ENCODE measurements at regions not wholly inside any gene's neighbourhood (a gene's known extent, or its start where the extent isn't known, plus 50 kb on each side); places are given as distances from the start of the nearest gene placed in this dataset.

DNA sequence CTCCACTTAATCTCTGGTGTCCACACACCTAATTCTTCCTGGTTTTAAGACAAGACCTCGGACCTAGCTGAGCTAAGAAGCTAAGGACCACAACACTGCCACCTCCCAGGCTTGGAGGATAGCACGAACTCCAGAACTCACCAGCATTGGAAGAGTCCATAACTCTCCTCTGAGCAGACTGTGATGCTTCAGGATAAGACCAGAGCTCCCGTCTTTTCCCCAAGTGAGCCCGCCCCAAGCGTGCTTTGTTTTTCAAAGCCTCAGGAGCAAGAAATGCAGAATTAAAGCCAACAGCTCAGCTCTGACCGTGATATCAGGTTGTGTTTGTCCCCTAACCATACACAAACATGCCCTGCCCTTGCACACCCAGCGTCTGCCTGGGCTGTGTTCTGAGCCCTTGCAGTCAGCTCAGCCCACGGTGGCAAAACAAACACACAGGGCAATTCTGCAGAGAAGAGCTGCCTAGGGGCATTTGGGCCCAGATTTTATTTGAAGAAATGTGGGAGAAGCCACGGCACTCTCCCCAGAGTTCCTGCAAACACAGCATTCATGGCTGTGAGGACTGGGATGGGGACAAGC, 145.4 kb downstream of the WDR11 start:
- no peaks in the 10 kb centered on the region for H3K9me3 ChIP-seq
- no peak overlapping the region for H3K4me3 ChIP-seq
- H3K27ac ChIP-seq: no peak overlapping the region
- FAIRE-seq (no peak), DNase-seq (no peak), ATAC-seq (no peak)
- H3K36me3 ChIP-seq: no peaks in the 10 kb centered on the region
- WGBS, 2 donors: 45 to 63% methylated on average over 9 of the region's 9 CpGs
- H3K27me3 ChIP-seq: no peaks in the 10 kb centered on the region
- H3K4me1 ChIP-seq: no peaks in the 10 kb centered on the region
- intact Hi-C loops (cut with DNase I): no loop called here
- TF ChIP-seq, protein P1, sequence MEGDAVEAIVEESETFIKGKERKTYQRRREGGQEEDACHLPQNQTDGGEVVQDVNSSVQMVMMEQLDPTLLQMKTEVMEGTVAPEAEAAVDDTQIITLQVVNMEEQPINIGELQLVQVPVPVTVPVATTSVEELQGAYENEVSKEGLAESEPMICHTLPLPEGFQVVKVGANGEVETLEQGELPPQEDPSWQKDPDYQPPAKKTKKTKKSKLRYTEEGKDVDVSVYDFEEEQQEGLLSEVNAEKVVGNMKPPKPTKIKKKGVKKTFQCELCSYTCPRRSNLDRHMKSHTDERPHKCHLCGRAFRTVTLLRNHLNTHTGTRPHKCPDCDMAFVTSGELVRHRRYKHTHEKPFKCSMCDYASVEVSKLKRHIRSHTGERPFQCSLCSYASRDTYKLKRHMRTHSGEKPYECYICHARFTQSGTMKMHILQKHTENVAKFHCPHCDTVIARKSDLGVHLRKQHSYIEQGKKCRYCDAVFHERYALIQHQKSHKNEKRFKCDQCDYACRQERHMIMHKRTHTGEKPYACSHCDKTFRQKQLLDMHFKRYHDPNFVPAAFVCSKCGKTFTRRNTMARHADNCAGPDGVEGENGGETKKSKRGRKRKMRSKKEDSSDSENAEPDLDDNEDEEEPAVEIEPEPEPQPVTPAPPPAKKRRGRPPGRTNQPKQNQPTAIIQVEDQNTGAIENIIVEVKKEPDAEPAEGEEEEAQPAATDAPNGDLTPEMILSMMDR (IDR thresholded peaks at IDR 0.05): no peak

DNA sequence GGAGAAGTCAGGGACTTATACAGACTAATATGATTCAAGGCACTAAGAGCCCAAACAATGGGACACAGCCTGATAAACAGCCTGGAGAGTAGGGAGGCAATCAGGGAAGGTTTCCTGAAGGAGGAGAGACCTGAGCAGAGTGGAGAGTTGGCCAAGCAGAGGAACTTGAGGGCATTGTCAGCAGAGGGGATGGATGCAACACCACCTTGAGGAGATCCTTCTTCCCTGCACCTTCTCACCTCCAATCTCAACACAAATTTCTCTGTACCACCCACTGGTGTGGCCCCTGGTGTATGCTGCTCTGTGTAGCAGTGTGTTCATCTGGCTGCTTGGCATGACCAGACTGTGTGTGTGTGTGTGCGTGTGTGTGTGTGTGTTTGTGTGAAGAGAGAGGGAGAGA, 146.2 kb downstream of the WDR11 start:
- ATAC-seq (no peak), DNase-seq (no peak), FAIRE-seq (no peak)
- Histone ChIP-seq H3K36me3 (no peaks in the 10 kb centered on the region), H3K27ac (no peak overlapping the region), H3K27me3 (no peaks in the 10 kb centered on the region), H3K9me3 (no peaks in the 10 kb centered on the region), H3K4me3 (no peak overlapping the region), H3K4me1 (no peaks in the 10 kb centered on the region)
- TF ChIP-seq, protein P1 (IDR thresholded peaks at IDR 0.05): no peak
- intact Hi-C loops (cut with DNase I): no loop called here
- WGBS, 2 donors: 26 to 33% methylated on average over 1 of the region's 1 CpG

DNA sequence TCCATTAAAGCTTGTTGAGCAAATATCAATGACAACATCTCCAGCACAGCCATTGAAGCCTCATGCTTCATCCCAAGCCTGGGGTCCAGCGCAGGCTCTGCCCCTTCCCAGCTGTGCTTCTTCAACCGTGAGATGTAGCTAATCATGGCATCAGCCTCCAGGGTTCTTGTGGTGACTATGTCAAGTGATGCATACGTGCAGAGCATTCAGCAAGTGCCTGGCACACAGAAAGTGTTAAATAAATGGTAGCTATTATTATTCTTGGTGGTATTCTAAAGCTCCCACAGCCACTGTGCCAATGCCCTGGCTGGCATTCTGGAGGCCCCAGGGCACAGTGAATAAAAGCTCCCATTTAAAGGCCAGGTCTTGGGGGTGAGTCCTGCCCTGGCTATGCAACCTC, 146.6 kb downstream of the WDR11 start:
- Histone ChIP-seq H3K27me3 (no peaks in the 10 kb centered on the region), H3K9me3 (no peaks in the 10 kb centered on the region), H3K4me3 (no peak overlapping the region), H3K4me1 (no peaks in the 10 kb centered on the region), H3K27ac (no peak overlapping the region), H3K36me3 (no peaks in the 10 kb centered on the region)
- intact Hi-C loops (cut with DNase I): no loop called here
- no peak for ATAC-seq
- WGBS, 2 donors: 55 to 82% methylated on average over 3 of the region's 3 CpGs
- DNase-seq: no peak
- TF ChIP-seq, protein P1 (IDR thresholded peaks at IDR 0.05): no peak
- FAIRE-seq: no peak

DNA sequence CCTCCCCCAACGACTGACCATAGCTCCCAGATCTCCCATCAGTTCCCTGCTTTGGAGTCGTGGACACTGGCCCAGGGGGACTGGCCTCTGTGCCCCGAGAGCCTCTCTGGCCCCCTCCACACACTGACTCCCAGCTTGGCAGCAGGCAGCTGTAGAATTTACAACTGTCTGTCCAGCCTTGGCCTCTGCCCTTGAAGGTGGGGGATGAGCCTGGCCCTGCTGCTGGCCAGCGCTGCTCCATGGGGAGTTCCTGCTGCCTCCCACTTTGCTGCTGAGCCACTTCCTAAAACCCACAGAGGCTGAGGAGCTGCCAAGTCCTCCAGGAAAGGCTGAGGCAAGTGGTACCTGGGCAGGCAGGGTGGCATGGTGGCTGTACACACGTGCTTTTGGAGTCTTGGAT, 147.1 kb downstream of the WDR11 start:
- no peak overlapping the region for H3K27ac ChIP-seq
- no peaks in the 10 kb centered on the region for H3K4me1 ChIP-seq
- no peak overlapping the region for H3K4me3 ChIP-seq
- no peaks in the 10 kb centered on the region for H3K36me3 ChIP-seq
- H3K27me3 ChIP-seq: no peaks in the 10 kb centered on the region
- intact Hi-C loops (cut with DNase I): no loop called here
- ATAC-seq (no peak), FAIRE-seq (no peak), DNase-seq (no peak)
- TF ChIP-seq, protein P1 (IDR thresholded peaks at IDR 0.05): no peak
- no peaks in the 10 kb centered on the region for H3K9me3 ChIP-seq
- WGBS, 2 donors: 49 to 67% methylated on average over 5 of the region's 5 CpGs

DNA sequence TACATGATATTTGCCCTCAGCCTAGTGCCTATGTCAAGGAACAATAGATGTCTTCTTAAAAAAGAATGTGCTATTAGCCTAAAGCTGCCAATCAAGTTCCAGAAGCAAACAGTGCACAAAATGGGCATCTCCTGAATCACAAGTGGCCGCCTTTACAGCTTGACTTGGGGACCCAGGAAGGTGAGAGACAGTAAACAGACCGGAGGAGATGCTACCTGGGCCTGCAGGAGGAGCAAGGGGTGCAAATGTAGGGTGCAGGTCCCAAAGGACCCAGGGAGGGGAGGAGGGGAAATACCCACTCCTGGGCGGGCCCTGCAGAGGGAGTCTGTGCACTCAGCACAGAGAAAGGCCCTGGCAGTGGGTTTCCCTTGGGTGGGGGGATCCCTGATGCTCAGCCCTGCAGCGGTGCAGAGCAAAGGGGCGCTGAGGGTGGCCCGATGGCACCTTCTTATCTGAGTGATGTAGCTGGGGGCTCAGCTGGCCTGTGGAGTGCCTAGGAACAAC, 147.7 kb downstream of the WDR11 start:
- ATAC-seq (no peak), FAIRE-seq (no peak), DNase-seq (no peak)
- intact Hi-C loops (cut with DNase I): no loop called here
- no peak overlapping the region for H3K4me3 ChIP-seq
- 72 to 82% methylated on average over 6 of the region's 6 CpGs for WGBS, 2 donors
- no peaks in the 10 kb centered on the region for H3K4me1 ChIP-seq
- no peak overlapping the region for H3K27ac ChIP-seq
- no peaks in the 10 kb centered on the region for H3K36me3 ChIP-seq
- TF ChIP-seq, protein P1 (IDR thresholded peaks at IDR 0.05): no peak
- no peaks in the 10 kb centered on the region for H3K27me3 ChIP-seq
- no peaks in the 10 kb centered on the region for H3K9me3 ChIP-seq
